HG02678 (cell line): ENCODE measurements at regions not wholly inside any gene's neighbourhood (a gene's known extent, or its start where the extent isn't known, plus 50 kb on each side); places are given as distances from the start of the nearest gene placed in this dataset.

ENCODE experiments used
- ATAC-seq: cut with Tn5 transposase; IDR thresholded peaks from one replicate; pipeline ENCODE4 v1.9.1; 2021; ENCODE audit warnings: mild to moderate bottlenecking, moderate library complexity; ENCODE audit not compliant: unreplicated experiment

DNA sequence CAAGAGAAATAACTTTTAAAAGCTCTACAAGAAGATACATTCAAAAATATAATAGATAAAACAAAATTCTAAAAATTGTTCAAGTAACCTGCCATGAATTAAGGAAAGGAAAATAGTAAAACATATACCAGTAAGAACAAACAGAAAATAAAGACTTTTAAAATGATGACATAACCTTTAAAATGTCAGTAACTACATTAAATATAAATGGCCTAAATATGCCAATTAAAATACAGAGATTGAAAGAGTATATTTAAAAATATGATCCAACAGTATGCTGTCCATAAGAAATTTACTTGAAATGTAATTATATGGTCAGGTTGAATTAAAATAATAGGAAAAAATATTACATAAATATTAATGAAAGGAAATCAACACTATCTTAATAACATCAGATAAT, 911.7 kb upstream of the POU3F3 start:
- ATAC-seq: no peak

- no peak for ATAC-seq
Observed at GRCh38 chr2:103945083-103945482, 908.8 kb upstream of the POU3F3 start.

DNA sequence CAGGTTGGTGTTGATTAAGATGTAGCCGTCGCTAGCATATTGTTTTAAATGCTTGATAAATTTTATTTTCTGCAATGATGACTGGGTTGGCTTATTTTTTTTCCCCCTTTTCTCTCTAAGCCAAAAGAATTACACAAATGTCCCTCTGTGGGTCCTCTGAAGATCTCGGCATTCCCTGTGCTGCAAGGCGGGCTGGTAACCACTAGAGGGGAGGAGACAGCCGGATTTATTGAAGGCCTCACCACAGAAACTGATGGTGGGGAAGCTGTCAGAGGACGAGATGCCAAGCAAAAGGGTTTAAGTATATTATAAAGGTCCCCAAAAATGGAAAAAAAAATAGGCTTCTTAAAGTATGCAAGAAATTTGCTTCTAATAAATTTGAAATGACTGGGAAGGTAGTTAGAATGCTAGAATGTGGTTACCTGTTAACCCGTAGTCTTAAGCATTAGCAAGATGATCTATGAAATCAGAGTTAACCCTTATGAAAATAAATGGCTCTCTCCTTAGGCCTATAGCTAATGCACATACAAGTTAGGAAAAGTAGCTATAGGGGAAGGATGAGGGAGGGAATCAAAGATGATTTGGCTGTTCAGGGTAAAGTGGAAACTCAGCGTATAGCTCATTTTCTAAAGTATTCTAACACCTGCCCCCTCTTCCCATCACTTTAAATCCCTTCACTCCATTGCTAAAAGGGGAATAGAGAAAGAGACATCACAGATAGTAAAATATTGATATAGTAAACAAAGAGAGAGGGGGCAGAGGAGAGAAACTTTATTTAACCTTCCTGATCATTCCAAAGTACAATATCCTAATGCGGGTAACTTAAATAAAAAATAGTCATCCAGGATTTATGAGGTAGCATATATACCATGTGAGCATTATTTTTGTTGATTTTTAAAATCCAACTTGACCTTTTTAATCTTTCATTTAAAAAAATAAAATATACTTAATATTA, 894.5 kb upstream of the POU3F3 start:
- ATAC-seq: no peak

- no peak for ATAC-seq
Observed at GRCh38 chr2:103960129-103960513, 893.8 kb upstream of the POU3F3 start.

GRCh38 chr2:103960951-103961350, 893.0 kb upstream of the POU3F3 start:
- no peak for ATAC-seq

DNA sequence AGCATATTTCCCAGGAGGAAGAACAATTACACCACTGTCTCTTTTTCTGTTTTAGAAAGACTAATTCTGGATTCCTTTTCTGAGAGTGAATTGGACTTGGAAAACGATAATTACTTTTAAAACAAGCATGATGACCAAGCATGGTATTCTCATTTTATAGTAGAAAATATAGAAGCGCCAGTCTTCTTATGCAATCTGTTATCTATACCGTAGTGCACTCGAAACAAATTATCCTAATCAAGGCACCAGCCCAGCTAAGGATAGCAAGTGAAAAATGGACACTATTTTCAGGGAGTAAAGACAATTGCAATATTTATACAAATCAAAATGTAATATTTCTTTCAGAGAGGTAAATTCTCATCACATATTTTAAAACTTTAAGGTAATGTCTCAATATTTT, 892.1 kb upstream of the POU3F3 start:
- ATAC-seq: no peak

- ATAC-seq: no peak
Observed at GRCh38 chr2:103962670-103963069, 891.2 kb upstream of the POU3F3 start.

DNA sequence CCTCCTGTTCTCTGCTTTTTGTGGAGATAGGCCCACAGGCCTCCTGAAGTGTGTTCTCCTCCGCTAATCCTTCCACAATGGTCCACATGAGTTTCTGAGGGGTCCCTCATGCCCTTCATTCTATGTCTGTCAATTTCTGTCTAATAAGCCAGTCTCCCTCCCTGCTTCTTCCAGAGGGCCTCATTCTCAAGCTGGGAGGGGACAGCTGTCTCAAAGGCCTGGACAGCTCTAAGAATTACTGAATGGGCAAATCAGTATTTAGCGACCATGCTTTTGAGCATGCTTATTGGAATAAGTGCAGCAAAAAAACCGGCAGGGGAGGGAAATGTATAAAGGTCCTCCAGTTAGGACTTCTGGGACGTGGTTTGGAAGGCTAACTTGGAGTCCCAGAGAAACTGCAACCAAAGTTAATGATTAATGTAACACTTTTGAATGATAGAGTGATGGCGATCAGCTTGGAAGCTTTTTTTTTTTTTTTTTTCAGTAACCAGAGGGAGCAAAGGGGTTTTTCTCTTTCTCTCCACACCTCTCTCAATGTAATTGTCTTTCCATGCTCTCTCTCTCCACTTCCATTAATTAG, 890.7 kb upstream of the POU3F3 start:
- ATAC-seq: no peak

DNA sequence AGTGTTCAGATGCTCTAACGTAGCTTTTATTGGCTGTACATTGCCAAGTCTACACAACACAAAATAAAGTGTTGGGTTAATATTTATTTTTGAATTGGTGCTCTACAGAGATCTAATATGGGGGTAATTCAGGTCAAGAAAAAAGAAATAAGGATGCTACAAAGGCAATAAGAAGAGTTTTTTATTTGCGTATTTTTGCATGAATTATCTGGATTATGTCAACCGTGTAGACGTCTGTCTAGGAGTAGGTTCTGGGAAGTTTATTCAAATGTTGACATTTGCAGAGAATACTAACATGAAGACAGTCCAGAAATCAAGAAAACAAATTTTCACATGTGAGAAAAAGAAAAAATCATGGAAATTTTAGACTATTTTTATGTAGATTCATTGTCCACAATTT, 876.7 kb upstream of the POU3F3 start:
- ATAC-seq: no peak

GRCh38 chr2:103977668-103978067, 876.2 kb upstream of the POU3F3 start:
- no peak for ATAC-seq

DNA sequence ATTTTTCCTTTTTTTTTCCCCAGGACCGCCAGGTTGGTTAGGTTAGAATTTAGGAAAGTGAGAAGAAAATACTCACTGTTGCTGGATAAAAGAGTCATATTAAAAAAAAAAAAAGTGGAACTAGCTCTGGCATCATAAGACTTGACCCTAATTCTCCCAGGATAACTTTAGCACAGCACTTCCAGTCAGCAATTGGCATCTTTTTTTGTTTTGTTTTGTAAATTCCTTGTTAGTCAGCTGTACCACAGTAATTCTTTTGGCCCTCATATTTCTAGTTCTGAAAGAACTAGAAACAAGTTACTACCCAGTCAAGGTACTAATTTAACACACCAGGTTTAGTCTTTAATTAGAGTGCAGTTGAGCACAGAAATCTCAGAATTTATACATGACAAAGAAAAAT, 873.5 kb upstream of the POU3F3 start:
- no peak for ATAC-seq

GRCh38 chr2:103982691-103983090, 871.2 kb upstream of the POU3F3 start:
- ATAC-seq: no peak

DNA sequence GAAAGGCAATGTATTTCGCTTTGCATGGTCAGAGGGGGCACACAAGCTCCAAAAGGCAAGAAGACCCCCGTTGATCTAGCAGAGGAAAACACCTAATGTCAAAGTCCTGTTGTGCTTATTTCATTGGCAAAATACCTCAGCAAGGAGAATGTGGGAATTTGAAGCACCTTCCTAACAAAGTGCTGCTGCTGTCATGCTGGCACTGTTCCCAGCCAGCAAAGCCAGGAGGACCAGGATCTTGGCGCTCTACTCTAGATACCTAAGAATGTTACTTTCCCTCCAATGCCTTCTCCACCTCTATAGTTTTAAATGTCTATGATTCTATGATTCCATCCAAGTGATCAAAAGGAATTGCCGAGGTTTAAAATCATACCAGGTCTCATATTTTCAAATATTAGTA, 867.9 kb upstream of the POU3F3 start:
- ATAC-seq: no peak

DNA sequence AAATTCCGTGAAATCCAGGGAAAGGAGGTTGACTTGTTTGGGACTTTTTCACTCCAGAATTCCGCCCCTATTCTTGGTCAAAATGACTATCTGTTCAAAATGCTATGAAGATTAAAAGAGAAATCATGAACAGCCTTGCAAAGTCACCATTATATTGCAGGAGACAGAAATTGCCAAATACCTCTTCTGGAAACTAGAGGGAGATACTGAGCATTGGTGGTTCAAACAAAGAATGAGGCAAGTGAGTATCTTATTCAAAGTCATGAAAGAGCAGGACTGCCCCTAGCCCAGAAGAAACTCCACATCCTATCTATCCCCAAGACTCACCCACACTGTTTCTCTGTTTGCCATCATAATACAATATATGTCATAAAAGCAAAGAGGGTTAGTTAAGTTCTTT, 862.3 kb upstream of the POU3F3 start:
- ATAC-seq: no peak

DNA sequence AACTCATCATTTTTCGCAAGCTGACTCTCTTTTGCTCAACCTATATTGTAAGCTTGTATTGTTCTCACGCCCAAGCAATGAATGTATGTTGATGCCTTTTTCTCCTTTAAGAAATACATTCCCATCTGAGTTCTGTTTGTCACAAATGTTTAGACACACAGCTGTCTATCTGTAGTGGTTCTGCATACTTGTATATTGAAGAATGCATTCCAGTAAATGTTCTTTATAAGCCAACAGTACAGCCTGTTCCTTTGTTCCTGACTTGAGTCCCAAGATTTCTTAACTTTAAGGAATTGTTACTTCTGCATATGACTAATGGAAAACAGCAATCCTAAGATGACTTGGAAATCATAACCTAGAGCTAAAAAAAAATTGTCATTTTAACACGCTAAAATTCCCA, 849.1 kb upstream of the POU3F3 start:
- no peak for ATAC-seq

DNA sequence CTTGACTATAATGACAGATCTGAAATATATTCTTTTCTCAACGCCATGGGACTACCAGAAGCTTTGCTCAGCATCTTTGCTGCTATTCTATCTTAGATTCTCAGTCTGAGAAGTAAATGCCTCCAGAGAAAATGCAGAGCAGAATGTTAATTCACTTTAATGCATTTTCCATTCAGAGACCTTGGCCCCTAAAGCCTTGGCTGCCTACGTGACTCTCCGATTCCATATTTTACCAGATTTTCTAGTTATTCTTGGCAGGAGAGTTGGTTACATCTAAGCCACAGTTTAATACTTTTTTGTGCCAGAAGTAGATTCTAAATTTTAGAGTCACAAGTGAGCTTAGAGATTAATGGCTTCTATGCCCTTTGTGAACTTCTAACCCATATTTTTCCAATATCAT, 837.1 kb upstream of the POU3F3 start:
- ATAC-seq: no peak

GRCh38 chr2:104023306-104023705, 830.6 kb upstream of the POU3F3 start:
- no peak for ATAC-seq

- no peak for ATAC-seq
Observed at GRCh38 chr2:104023765-104024164, 830.1 kb upstream of the POU3F3 start.

DNA sequence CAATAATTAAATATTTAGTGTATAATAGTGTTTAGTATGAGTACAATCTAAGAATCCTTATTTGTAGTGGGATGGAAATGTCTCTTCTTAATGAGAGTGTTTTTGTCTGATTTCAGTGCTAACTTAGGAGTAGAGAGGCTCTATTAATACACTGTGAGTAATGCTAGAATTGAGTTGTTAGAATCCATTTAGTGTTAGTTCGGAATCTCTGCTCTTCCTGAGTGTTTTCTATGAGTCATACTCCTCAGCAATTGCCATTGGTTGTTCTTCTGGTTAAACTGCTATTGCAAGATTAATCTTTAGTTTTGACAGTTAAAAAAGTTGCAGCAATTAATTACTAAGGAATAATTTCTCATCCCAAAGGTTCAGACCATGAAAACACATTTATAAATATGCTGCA, 828.6 kb upstream of the POU3F3 start:
- no peak for ATAC-seq

GRCh38 chr2:104026725-104027124, 827.2 kb upstream of the POU3F3 start:
- ATAC-seq: no peak

- ATAC-seq: no peak
Observed at GRCh38 chr2:104027321-104027720, 826.6 kb upstream of the POU3F3 start.

- no peak for ATAC-seq
Observed at GRCh38 chr2:104028061-104028460, 825.9 kb upstream of the POU3F3 start.

- no peak for ATAC-seq
Observed at GRCh38 chr2:104033399-104033798, 820.5 kb upstream of the POU3F3 start.
